ENCODE measurements at regions not wholly inside any gene's neighbourhood (a gene's known extent, or its start where the extent isn't known, plus 50 kb on each side); places are given as distances from the start of the nearest gene placed in this dataset.

GRCh38 chr16:5220705-5221104, 123.1 kb upstream of the EEF2KMT start (continued):
- TF ChIP-seq CTCF (conservative IDR thresholded peaks at IDR 0.05; ENCODE audit: low read depth in 2 of 2): no peak
- no peak for TF ChIP-seq ETS1 (IDR thresholded peaks at IDR 0.05)
- no peak for TF ChIP-seq JUNB (IDR thresholded peaks at IDR 0.05; ENCODE audit: unreplicated experiment)
- no peak for TF ChIP-seq STAT1 (IDR thresholded peaks at IDR 0.05; ENCODE audit: unreplicated experiment)
- TF ChIP-seq ZNF331 (CRISPR knock-in tag; IDR thresholded peaks at IDR 0.05; ENCODE audit: low read depth): no peak

- H3K4me3 Mint-ChIP-seq: no peak overlapping the region
- H3K9me3 Mint-ChIP-seq: peaks cover 33% of the 10 kb centered on the region; the same call in 2 of the 3 replicates
- no peak for DNase-seq (ENCODE audit: low spot score)
- Histone ChIP-seq H3K4me3 (no peak overlapping the region), H3K4me1 (ENCODE audit: insufficient read depth) (peaks cover 30% of the 10 kb centered on the region), H3K36me3 (ENCODE audit: insufficient read depth) (no peaks in the 10 kb centered on the region; the same call in 1 of the 2 replicates), H3K9me2 (ENCODE audit: insufficient read depth) (peaks cover 19% of the 10 kb centered on the region; the same call in 1 of the 2 replicates), H2AFZ (no peak overlapping the region), H3F3A (replicated peaks; ENCODE audit: low read depth) (0 out of 2 replicates have a peak, but pooled peaks cover 7% of the 10 kb centered on the region), H3K79me2 (replicated peaks; ENCODE audit: insufficient read depth) (no peaks in the 10 kb centered on the region), H3K4me2 (no peak overlapping the region), H3K27ac (ENCODE audit: low read depth) (no peak overlapping the region), H4K20me1 (replicated peaks; ENCODE audit: insufficient read depth) (no peaks in the 10 kb centered on the region), H3K27me3 (ENCODE audit: insufficient read depth) (peaks cover 40% of the 10 kb centered on the region)
- H3K27ac Mint-ChIP-seq: no peak overlapping the region
- H3K27me3 Mint-ChIP-seq (ENCODE audit: insufficient read depth, low read depth, poor library complexity): peaks cover 20% of the 10 kb centered on the region
- no peak for ATAC-seq
- TF ChIP-seq CTCF (conservative IDR thresholded peaks at IDR 0.05; ENCODE audit: low read depth in 2 of 2) (no peak), STAT1 (IDR thresholded peaks at IDR 0.05; ENCODE audit: unreplicated experiment) (no peak), EZH2phosphoT487 (IDR thresholded peaks at IDR 0.05; ENCODE audit: unreplicated experiment) (no peak), NANOG (IDR thresholded peaks at IDR 0.05; ENCODE audit: borderline replicate concordance) (no peak), CREB1 (CRISPR knock-in tag; IDR thresholded peaks at IDR 0.05; ENCODE audit: low read depth) (no peak), ETS1 (IDR thresholded peaks at IDR 0.05) (no peak), REST (IDR thresholded peaks at IDR 0.05; ENCODE audit: unreplicated experiment) (no peak), EZH2 (IDR thresholded peaks at IDR 0.05; ENCODE audit: low read depth, unreplicated experiment) (no peak)
- peaks cover 25% of the 10 kb centered on the region for H3K36me3 Mint-ChIP-seq (ENCODE audit: low read depth)
- H3K4me1 Mint-ChIP-seq: peaks cover 32% of the 10 kb centered on the region
Observed at GRCh38 chr16:5216441-5217080, 119.0 kb upstream of the EEF2KMT start.
